Colonic mucosa (tissue), 4 donors: ENCODE measurements at regions not wholly inside any gene's neighbourhood (a gene's known extent, or its start where the extent isn't known, plus 50 kb on each side); places are given as distances from the start of the nearest gene placed in this dataset.

Experiments
- DNase-seq: peaks from one replicate; pipeline ENCODE4 v3.0.0-alpha.2; 2020
- H3K27ac ChIP-seq: fragments of 200-600 bp; one replicate; pipeline ENCODE4 v1.8.0; 2021
- H3K27me3 ChIP-seq: fragments of 200-600 bp; one replicate; pipeline ENCODE4 v1.8.0; 2021
- H3K36me3 ChIP-seq: fragments of 200-600 bp; one replicate; pipeline ENCODE4 v1.8.0; 2021
- H3K4me1 ChIP-seq: fragments of 200-600 bp; one replicate; pipeline ENCODE4 v1.8.0; 2021; ENCODE audit warnings: mild to moderate bottlenecking
- H3K4me3 ChIP-seq: fragments of 200-600 bp; one replicate; pipeline ENCODE4 v1.8.0; 2021
- H3K9ac ChIP-seq, 2 donors: one replicate each; pipeline ENCODE4 v1.7.0; 2013; ENCODE audit warnings: control low read depth in 2 of 2, low read depth in 2 of 2, low read length in 2 of 2
- H3K9me3 ChIP-seq: fragments of 200-600 bp; one replicate; pipeline ENCODE4 v1.8.0; 2021
- CTCF ChIP-seq: fragments of 200-600 bp; IDR thresholded peaks from one replicate; pipeline ENCODE4 v1.8.0; 2022; ENCODE audit warnings: antibody characterized with exemption, mild to moderate bottlenecking
- intact Hi-C: fragments of 100-400 bp; cut with DNase I; formaldehyde crosslinking; loops from one replicate; pipeline ENCODE4 v1.14.1; 2022
- donor health status: healthy.
- donor health status: DM: no; HTN: no; CAD: no.
- donor health status: DM: no; HTN: no; CAD: no.

- Histone ChIP-seq H3K9ac (no peak overlapping the region), H3K4me3 (no peak overlapping the region), H3K27me3 (no peaks in the 10 kb centered on the region), H3K27ac (no peak overlapping the region), H3K4me1 (no peaks in the 10 kb centered on the region), H3K9me3 (no peaks in the 10 kb centered on the region), H3K36me3 (no peaks in the 10 kb centered on the region)
- TF ChIP-seq CTCF: no peak
- intact Hi-C loops: no loop called here
- DNase-seq: no peak
These were observed 371.8 kb upstream of the GCFC2 start for GRCh38 chr2:76082509-76082908.

DNA sequence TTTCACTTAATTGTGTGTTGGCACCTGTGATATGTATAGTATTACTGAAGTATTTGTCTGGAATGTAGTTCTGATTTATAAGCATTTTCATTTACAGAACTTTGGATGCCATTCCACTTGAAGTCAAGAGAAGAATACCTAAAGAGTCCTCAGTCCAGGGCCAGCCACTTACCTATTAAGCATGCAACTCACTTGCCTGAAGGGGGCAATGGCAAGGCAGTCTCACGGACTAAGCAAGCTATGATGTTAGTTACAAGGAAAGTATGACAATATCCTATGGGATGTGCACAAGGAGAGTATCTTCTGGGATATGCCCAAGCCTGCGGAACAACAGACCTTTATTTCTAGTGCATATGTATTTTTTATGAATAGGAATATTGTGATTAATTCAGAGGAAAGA is 369.4 kb upstream of the GCFC2 start:
- TF ChIP-seq CTCF: no peak

GRCh38 chr2:76075126-76075525 is 364.4 kb upstream of the GCFC2 start:
- no peaks in the 10 kb centered on the region for H3K27me3 ChIP-seq
- no peaks in the 10 kb centered on the region for H3K9me3 ChIP-seq
- H3K36me3 ChIP-seq: no peaks in the 10 kb centered on the region
- TF ChIP-seq CTCF: no peak
- H3K4me3 ChIP-seq: no peak overlapping the region
- no peaks in the 10 kb centered on the region for H3K4me1 ChIP-seq
- H3K27ac ChIP-seq: no peak overlapping the region
- intact Hi-C loops: no loop called here
- no peak overlapping the region for H3K9ac ChIP-seq
- DNase-seq: no peak

More for the DNA sequence above, 369.4 kb upstream of the GCFC2 start:
- Histone ChIP-seq H3K4me3 (no peak overlapping the region), H3K27ac (no peak overlapping the region), H3K36me3 (no peaks in the 10 kb centered on the region), H3K9me3 (no peaks in the 10 kb centered on the region), H3K27me3 (no peaks in the 10 kb centered on the region), H3K4me1 (no peaks in the 10 kb centered on the region), H3K9ac (no peak overlapping the region)
- intact Hi-C loops: no loop called here
- no peak for DNase-seq

- no peak for DNase-seq
- Histone ChIP-seq H3K4me1 (no peaks in the 10 kb centered on the region), H3K27ac (no peak overlapping the region), H3K4me3 (no peak overlapping the region), H3K27me3 (no peaks in the 10 kb centered on the region), H3K9ac (no peak overlapping the region), H3K36me3 (no peaks in the 10 kb centered on the region), H3K9me3 (no peaks in the 10 kb centered on the region)
- intact Hi-C loops: no loop called here
- TF ChIP-seq CTCF: no peak
These were observed 363.4 kb upstream of the GCFC2 start for GRCh38 chr2:76073992-76074604.

DNA sequence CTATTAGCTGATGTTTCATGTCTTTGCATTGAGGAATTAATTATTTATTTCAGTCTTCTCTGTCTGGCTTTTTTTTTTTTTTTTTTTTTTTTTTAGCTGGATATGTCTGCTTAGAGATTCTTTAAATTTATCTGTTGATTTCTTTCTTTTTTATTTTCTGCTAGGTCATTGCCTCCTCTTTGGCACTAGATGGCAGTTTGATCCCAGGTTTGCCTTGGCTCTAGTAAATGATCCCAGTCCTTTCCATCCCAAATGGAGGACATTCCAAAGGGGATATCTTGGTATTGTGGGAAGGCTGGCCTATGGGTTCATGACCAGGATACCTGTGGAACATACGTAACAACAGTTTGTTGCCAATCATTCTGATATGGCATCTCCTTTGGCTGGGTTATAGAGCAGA is 339.5 kb upstream of the GCFC2 start:
- H3K27ac ChIP-seq: no peak overlapping the region
- no peaks in the 10 kb centered on the region for H3K36me3 ChIP-seq
- H3K9me3 ChIP-seq: no peaks in the 10 kb centered on the region
- H3K4me3 ChIP-seq: no peak overlapping the region
- no peaks in the 10 kb centered on the region for H3K27me3 ChIP-seq
- TF ChIP-seq CTCF: no peak
- DNase-seq: no peak
- H3K4me1 ChIP-seq: no peaks in the 10 kb centered on the region
- no peak overlapping the region for H3K9ac ChIP-seq
- intact Hi-C loops: no loop called here

GRCh38 chr2:76044701-76045100 is 334.0 kb upstream of the GCFC2 start:
- no peaks in the 10 kb centered on the region for H3K9me3 ChIP-seq
- H3K9ac ChIP-seq: no peak overlapping the region
- TF ChIP-seq CTCF: no peak
- H3K4me3 ChIP-seq: no peak overlapping the region
- no peaks in the 10 kb centered on the region for H3K4me1 ChIP-seq
- DNase-seq: no peak
- no peaks in the 10 kb centered on the region for H3K36me3 ChIP-seq
- H3K27ac ChIP-seq: no peak overlapping the region
- intact Hi-C loops: no loop called here
- no peaks in the 10 kb centered on the region for H3K27me3 ChIP-seq
